D341Med (cell line): ENCODE measurements at regions not wholly inside any gene's neighbourhood (a gene's known extent, or its start where the extent isn't known, plus 50 kb on each side); places are given as distances from the start of the nearest gene placed in this dataset.

Experiments used
- DNase-seq: peaks from one replicate; pipeline ENCODE4 v3.0.0; 2012; ENCODE audit warnings: low spot score

DNA sequence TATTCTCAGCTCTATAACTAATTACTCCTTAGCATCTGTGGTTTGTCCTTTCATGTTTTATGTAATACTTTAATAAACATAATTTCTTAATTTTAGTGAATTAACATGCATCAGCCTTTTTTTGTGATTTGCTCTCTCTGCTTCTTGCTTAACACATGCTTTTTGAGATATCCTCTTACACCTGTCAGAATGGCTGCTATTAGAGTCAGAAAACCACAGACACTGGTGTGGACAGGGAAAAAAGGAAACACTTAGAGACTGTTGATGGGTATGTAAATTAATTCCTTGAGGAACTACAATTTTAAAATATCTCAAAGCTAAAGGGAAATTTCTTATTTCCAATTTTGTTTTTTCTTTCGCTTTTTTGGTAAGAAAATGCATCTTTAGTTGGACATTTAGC, 549.0 kb downstream of the ZNF804A start:
- DNase-seq = no peak

GRCh38 chr2:185152186-185152585, 553.9 kb downstream of the ZNF804A start:
- no peak for DNase-seq

GRCh38 chr2:185161701-185162100, 563.4 kb downstream of the ZNF804A start:
- DNase-seq = no peak

GRCh38 chr2:185174353-185174752, 564.3 kb upstream of the FSIP2 start:
- DNase-seq = no peak

GRCh38 chr2:185179743-185180142, 558.9 kb upstream of the FSIP2 start:
- no peak for DNase-seq

DNA sequence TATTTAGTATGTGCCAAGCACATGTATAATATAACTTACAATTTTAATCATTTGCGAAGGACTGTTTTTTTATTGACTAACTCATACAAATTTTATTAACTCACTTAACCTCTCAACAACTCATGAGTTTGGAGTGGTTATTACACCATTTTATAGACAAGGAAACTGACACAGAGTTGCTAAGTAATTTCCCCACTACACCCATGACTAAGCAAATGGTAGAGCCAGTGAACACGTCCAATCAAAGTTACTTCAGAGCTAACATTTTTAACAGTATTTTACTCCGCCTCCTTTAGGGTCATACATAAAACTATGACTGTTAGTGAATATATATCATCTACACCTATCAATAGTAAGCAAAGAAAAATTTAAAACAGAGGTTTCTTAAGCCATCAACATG, 556.7 kb upstream of the FSIP2 start:
- no peak for DNase-seq

GRCh38 chr2:185185044-185185443, 553.6 kb upstream of the FSIP2 start:
- no peak for DNase-seq

GRCh38 chr2:185187421-185187820, 551.2 kb upstream of the FSIP2 start:
- no peak for DNase-seq

GRCh38 chr2:185188656-185189055, 549.9 kb upstream of the FSIP2 start:
- DNase-seq = no peak

- no peak for DNase-seq
Measured at GRCh38 chr2:185201063-185201462, 537.5 kb upstream of the FSIP2 start.

DNA sequence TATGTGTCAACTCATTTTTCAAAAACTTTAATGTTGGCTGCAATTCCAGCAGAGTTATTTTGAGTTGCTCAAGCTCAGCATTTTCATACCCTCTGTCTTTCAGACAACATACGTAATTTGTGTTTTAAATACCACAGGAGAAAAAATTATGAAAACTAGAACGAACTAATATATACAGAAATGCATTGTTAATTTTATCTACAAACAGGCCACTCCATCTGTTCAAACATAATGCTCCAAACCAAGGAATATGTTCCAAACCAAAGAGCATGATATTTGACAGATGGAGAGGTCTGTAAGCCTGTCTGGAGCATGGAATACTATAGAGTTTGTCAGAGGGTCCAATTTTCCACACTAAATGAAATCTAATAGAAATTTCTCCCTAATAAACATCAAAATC, 536.2 kb upstream of the FSIP2 start:
- no peak for DNase-seq

DNA sequence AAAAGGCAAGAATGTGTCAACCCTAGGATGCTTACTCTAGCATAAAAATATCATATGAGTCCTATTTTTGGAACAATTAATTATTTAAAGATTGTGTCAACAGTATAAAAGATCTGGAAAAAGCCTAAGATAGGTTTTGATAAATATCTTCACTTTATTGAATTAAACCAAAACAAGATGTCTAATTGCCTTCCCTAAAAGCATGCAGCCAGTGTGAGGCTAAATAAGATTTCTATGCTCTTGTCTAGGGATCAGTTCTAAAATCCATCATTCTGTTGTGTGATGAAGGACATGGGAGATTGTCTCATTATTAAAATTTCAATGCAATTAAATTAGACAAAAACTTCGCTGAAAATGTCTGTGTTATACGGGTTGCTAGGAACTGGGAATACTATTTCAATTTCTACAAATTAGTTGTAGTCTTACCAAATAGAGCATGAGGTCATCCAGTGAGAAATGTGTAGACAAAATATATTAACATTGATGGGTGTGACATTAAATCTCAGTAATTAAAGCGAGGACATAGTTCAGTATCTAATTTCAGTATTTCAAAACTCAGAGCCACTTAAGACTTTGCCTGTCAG, 535.6 kb upstream of the FSIP2 start:
- DNase-seq = no peak

DNA sequence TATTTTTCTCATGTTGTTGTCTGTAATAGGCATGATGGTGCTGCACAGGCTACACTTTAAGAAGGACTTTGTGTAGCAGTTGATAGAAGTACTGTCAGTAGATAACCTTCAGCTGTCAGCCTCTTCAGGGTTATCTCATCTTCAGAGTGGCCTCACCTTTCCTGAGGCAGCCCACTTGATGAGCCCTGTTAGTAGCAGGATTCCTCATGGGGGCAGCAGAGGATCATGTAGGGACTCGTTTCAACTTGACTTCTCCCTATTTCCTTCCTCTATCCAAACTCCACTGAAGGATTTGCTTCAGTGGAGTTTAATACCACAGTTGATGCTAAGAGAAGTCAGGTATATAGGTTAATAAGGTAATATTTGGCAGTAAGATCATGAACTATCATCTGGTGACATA, 530.3 kb upstream of the FSIP2 start:
- peak; percentile 51 for DNase-seq

- no peak for DNase-seq
Measured at GRCh38 chr2:185215497-185215896, 523.1 kb upstream of the FSIP2 start.

- DNase-seq = no peak
Measured at GRCh38 chr2:185219981-185220380, 518.6 kb upstream of the FSIP2 start.

- no peak for DNase-seq
Measured at GRCh38 chr2:185222311-185222710, 516.3 kb upstream of the FSIP2 start.

DNA sequence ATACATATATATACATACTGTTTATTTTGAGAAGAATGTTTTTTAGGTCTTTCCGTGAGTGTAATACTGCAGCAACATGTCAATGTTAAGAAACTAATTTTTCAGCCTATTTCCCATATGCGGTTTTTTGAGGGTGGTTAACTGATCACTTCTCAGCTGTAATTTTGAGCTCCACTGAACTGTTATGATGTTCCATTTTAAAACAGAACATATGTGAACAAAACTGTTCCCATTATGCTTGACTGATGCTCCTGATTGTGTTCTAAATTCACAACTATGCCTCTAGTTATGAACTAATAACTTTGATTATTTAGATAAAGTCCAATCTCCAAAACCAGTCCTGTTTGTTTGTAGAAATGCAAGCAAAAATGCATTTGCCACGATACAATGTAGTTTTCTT, 511.2 kb upstream of the FSIP2 start:
- DNase-seq = no peak

- DNase-seq = no peak
Measured at GRCh38 chr2:185239491-185239890, 499.1 kb upstream of the FSIP2 start.

GRCh38 chr2:185240796-185241195, 497.8 kb upstream of the FSIP2 start:
- DNase-seq = no peak

DNA sequence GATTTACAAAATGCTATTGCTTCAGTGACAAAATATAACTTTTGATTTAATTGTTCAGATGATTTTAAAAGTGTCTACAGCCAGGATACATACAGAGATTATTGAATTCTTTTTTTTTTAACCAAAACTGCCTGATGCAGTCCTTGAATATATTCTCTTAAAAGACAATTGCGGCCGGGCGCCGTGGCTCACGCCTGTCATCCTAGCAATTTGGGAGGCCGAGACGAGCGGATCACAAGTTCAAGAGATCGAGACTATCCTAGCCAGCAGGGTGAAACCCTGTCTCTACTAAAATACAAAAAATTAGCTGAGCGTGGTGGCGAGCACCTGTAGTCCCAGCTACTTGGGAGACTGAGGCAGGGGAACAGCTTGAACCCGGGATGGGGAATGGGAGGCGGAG, 497.0 kb upstream of the FSIP2 start:
- DNase-seq = no peak

DNA sequence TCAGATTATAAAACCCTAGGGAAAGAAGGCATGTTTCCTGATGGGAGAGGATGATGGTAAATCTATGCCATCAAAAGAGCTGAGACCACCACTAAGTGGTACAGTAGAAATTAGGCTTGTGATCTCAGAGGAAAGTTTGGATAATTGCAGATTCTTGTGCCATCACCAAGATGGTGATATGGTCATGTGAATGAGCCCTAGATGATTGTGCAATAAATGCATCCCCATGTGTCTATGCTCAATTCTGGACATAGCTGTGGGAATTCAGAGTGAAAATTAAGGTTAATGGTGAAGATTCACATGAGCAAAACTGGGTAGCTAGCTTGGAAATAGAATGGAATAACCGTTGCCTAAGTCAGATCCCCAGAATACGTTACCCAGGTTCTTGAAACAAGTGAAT, 496.1 kb upstream of the FSIP2 start:
- DNase-seq = no peak

DNA sequence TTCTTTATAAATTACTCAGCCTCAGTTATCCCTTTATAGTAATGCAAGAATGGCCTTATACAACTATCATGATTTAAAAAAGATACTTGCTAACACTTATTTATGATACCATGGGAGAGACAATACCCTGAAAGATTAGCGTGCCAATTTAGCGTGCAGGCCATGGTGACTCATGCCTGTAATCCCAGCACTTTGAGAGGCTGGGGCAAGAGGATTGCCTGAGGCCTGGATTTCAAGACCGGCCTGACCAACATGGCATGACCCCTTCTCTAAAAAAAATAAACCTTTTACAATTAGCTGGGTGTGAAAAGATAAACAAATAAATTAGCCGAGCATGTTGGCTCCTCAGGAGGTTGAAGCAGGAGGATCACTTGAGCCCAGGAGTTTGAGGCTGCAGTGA, 493.4 kb upstream of the FSIP2 start:
- no peak for DNase-seq

DNA sequence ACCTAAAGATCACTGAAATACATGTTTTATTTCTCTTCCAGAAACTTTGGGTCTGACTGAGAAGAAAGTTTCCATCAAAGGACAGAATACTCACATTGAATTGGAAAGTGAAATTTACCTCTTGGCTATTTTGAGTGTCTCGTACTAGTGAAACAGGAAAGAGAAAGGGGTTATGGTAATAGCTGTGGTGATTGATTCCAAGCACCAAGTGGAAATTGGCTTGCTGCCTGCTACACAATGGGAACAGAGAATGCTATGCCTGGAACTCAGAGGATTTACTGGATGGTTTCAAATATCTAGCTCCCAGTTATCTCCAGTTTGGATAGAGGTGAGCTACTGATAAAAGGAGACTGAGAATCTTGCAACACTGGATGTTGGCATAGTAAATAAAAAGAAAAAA, 492.8 kb upstream of the FSIP2 start:
- DNase-seq = no peak

DNA sequence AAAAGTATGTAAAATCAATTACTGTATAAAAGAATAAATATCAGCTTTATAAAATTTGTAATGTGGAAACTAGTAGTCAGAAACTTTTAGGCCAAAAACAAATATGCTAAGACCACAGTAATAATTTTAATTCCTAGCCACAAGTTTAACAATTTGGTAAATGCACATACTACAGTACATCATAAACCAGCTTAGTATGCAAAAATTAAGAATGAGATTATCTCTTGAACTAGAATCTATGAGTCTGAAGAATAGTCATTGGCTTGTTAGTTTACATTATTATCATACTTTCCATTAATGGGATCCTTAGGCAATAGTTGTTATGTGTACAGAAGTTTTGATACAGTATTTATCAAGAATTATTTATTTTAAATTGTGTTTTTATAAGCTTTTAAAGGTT, 491.9 kb upstream of the FSIP2 start:
- no peak for DNase-seq

DNA sequence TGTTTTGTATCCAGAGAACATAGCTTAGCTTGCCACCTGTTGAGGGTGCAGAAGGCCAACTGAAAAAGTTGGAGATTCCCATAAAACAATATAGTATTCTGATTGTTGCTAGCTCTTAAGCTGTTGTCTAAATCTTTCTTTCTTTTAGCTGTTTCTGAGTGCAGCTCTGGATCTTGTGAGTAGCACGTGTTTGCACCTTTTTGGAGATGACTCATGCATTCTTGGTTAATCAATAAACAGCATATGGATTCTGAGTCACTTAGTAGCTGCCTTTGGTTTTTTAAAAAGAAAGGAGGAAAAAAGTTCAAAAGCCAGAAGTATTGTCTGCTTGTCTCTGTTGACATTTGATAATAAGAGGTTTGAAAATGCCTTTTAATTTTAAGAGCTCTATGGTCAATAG, 483.0 kb upstream of the FSIP2 start:
- no peak for DNase-seq
